CD4-positive, CD25-positive, alpha-beta regulatory T cell (primary cell): ENCODE measurements at regions not wholly inside any gene's neighbourhood (a gene's known extent, or its start where the extent isn't known, plus 50 kb on each side); places are given as distances from the start of the nearest gene placed in this dataset.

Experiments used
- ATAC-seq, 2 donors: fragments of 150-1000 bp; cut with Tn5 transposase; one replicate each; pipeline ENCODE4 v1.10.0; 2021; ENCODE audit warnings: low read depth in 2 of 2, moderate number of reproducible peaks in 2 of 2, moderate library complexity in 1 of 2
- DNase-seq, 3 donors: peaks; one replicate each; pipeline versions ENCODE4 v3.0.0 to v3.0.0-alpha.2; 2012 to 2022; ENCODE audit warnings: mixed read lengths in 1 of 3
- H3K27ac ChIP-seq: one replicate; pipeline ENCODE4 v1.7.0; 2013; ENCODE audit warnings: mild to moderate bottlenecking, low read length; ENCODE audit not compliant: insufficient read depth, poor library complexity, severe bottlenecking
- H3K27me3 ChIP-seq: one replicate; pipeline ENCODE4 v1.7.0; 2013; ENCODE audit warnings: low read length; ENCODE audit not compliant: control insufficient read depth, insufficient read depth
- H3K36me3 ChIP-seq: one replicate; pipeline ENCODE4 v1.7.0; 2013; ENCODE audit warnings: mild to moderate bottlenecking, low read length, moderate library complexity; ENCODE audit not compliant: control insufficient read depth, insufficient read depth
- H3K4me1 ChIP-seq: 2 replicates; pipeline ENCODE4 v1.7.0; 2013; ENCODE audit warnings: mild to moderate bottlenecking, low read length; ENCODE audit not compliant: insufficient read depth, control insufficient read depth, poor library complexity, severe bottlenecking
- H3K4me3 ChIP-seq: one replicate; pipeline ENCODE4 v1.7.0; 2013; ENCODE audit warnings: low read depth, mild to moderate bottlenecking, low read length, moderate library complexity
- H3K9me3 ChIP-seq, 2 experiments: 1 replicate in 1 of 2; 2 replicates in 1 of 2; pipeline ENCODE4 v1.7.0; 2013; ENCODE audit warnings: low read length in 2 of 2, mild to moderate bottlenecking in 1 of 2, moderate library complexity in 1 of 2; ENCODE audit not compliant: control insufficient read depth in 2 of 2
- H3K27ac Mint-ChIP-seq, 3 donors: one replicate each; pipeline ENCODE4 v1.8.0; 2020 to 2022; ENCODE audit warnings: mild to moderate bottlenecking in 3 of 3, mixed read lengths in 3 of 3, moderate library complexity in 2 of 3
- H3K27me3 Mint-ChIP-seq: one replicate; pipeline ENCODE4 v1.8.0; 2022; ENCODE audit warnings: mild to moderate bottlenecking, mixed read lengths
- H3K36me3 Mint-ChIP-seq: one replicate; pipeline ENCODE4 v1.8.0; 2020; ENCODE audit warnings: mixed read lengths
- H3K4me1 Mint-ChIP-seq, 4 donors: one replicate each; pipeline ENCODE4 v1.8.0; 2020 to 2022; ENCODE audit warnings: mixed read lengths in 4 of 4, mild to moderate bottlenecking in 1 of 4
- H3K4me3 Mint-ChIP-seq, 4 donors: one replicate each; pipeline ENCODE4 v1.8.0; 2020 to 2022; ENCODE audit warnings: mild to moderate bottlenecking in 4 of 4, mixed read lengths in 4 of 4, moderate library complexity in 3 of 4
- H3K9me3 Mint-ChIP-seq, 7 donors: one replicate each; pipeline ENCODE4 v1.8.0; 2020 to 2022; ENCODE audit warnings: mixed read lengths in 7 of 7, mild to moderate bottlenecking in 3 of 7, moderate library complexity in 2 of 7

DNA sequence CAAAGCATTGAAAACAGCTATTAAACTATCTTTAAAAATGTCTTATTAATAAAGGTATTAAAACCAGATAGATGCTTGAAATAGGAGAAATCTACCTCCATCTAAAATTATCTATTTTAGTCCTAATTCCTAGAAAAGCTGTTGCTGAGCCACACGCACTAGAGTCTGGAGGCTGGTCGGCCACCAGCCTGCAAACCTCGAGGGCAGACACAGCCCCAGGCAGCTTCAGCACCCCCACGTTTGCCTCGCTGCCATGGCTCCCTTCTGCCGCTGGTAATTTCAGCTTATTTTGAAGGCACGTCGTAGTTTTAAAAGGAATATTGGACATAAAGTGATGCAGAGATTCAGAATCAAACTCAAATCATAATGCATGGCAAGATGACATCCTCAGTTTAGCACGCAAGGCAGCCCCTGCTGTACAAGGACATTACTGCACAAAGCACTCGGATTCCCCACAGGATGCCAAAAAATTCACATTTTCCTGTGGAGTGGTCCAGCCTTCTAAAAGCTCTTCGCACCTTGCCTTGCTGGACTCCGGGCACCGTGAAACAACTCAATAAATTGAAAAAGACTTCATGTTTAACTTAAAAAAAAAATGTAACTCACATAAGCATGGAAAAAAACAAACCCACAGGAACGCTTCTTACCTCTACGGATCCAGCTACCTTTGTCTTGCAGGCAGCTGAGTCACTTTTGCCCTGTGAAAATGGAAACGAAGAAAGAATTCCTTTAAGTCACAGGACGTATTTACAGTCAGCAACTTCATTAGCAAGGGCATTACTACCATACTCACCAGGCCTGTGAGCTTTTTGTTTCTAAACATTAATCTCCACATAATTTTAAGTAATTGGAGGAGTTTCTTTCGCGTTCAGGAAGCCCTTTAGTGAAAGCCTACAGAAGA, 143.4 kb upstream of the RPS6KA2 start:
- H3K9me3 Mint-ChIP-seq = no peaks in the 10 kb centered on the region
- Histone ChIP-seq H3K4me1 (no peaks in the 10 kb centered on the region), H3K4me3 (no peak overlapping the region), H3K27ac (no peak overlapping the region), H3K27me3 (no peaks in the 10 kb centered on the region), H3K36me3 (no peaks in the 10 kb centered on the region), H3K9me3 (no peaks in the 10 kb centered on the region)
- no peaks in the 10 kb centered on the region for H3K4me1 Mint-ChIP-seq
- H3K27ac Mint-ChIP-seq = no peak overlapping the region
- DNase-seq (no peak), ATAC-seq (no peak)
- H3K36me3 Mint-ChIP-seq = no peaks in the 10 kb centered on the region
- H3K27me3 Mint-ChIP-seq = peaks cover 4% of the 10 kb centered on the region
- H3K4me3 Mint-ChIP-seq = no peak overlapping the region

- H3K27ac Mint-ChIP-seq = no peak overlapping the region
- ATAC-seq (no peak), DNase-seq (no peak)
- no peaks in the 10 kb centered on the region for H3K36me3 ChIP-seq
- H3K4me1 Mint-ChIP-seq = no peaks in the 10 kb centered on the region
- no peaks in the 10 kb centered on the region for H3K4me1 ChIP-seq
- no peak overlapping the region for H3K27ac ChIP-seq
- no peak overlapping the region for H3K4me3 Mint-ChIP-seq
- peaks cover 4% of the 10 kb centered on the region for H3K27me3 Mint-ChIP-seq
- no peaks in the 10 kb centered on the region for H3K27me3 ChIP-seq
- no peaks in the 10 kb centered on the region for H3K9me3 Mint-ChIP-seq
- no peak overlapping the region for H3K4me3 ChIP-seq
- H3K9me3 ChIP-seq = no peaks in the 10 kb centered on the region
- H3K36me3 Mint-ChIP-seq = no peaks in the 10 kb centered on the region
Measured at GRCh38 chr6:166769648-166770047, 142.6 kb upstream of the RPS6KA2 start.

- H3K4me1 Mint-ChIP-seq = no peaks in the 10 kb centered on the region
- H3K27me3 Mint-ChIP-seq = peaks cover 4% of the 10 kb centered on the region
- H3K27me3 ChIP-seq = no peaks in the 10 kb centered on the region
- no peaks in the 10 kb centered on the region for H3K36me3 Mint-ChIP-seq
- DNase-seq (no peak), ATAC-seq (no peak)
- H3K4me3 Mint-ChIP-seq = no peak overlapping the region
- no peak overlapping the region for H3K4me3 ChIP-seq
- H3K9me3 Mint-ChIP-seq = peaks cover 0 to 2% (median 0%) of the 10 kb centered on the region in 7 donors
- H3K36me3 ChIP-seq = no peaks in the 10 kb centered on the region
- no peaks in the 10 kb centered on the region for H3K9me3 ChIP-seq
- no peaks in the 10 kb centered on the region for H3K4me1 ChIP-seq
- no peak overlapping the region for H3K27ac ChIP-seq
- H3K27ac Mint-ChIP-seq = no peak overlapping the region
Measured at GRCh38 chr6:166768761-166769160, 141.7 kb upstream of the RPS6KA2 start.

DNA sequence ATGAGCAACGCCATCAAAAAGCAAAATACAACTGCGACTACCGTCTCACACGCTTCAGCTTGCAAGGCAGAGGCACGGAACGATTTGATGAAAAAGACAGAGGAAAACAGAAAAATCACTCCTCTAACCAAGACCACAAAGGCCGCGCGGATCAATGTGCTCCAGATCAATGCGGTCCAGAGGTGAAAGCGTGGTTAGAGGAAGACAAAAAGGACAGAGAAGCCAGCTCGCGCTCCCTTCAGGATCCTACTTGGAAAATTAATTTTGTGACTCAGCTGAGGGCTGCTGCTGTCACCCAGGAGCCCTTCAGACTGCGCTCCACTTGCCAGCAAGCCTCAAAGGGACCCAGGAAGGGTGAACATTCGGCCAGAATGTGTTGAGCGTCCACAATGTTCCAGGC, 140.2 kb upstream of the RPS6KA2 start:
- Mint-ChIP-seq H3K27me3 (peaks cover 4% of the 10 kb centered on the region), H3K36me3 (no peaks in the 10 kb centered on the region), H3K27ac (no peak overlapping the region), H3K4me3 (no peak overlapping the region), H3K4me1 (peaks cover 0 to 2% (median 0%) of the 10 kb centered on the region in 4 donors), H3K9me3 (peaks cover 0 to 2% (median 0%) of the 10 kb centered on the region in 7 donors)
- Histone ChIP-seq H3K4me1 (no peaks in the 10 kb centered on the region), H3K27ac (no peak overlapping the region), H3K27me3 (no peaks in the 10 kb centered on the region), H3K4me3 (no peak overlapping the region), H3K36me3 (no peaks in the 10 kb centered on the region), H3K9me3 (no peaks in the 10 kb centered on the region)
- ATAC-seq = no peak
- DNase-seq = no peak

GRCh38 chr6:166766769-166767168, 139.7 kb upstream of the RPS6KA2 start:
- ATAC-seq (no peak), DNase-seq (no peak)
- H3K36me3 Mint-ChIP-seq = no peaks in the 10 kb centered on the region
- Histone ChIP-seq H3K4me3 (no peak overlapping the region), H3K27ac (no peak overlapping the region), H3K27me3 (no peaks in the 10 kb centered on the region), H3K9me3 (no peaks in the 10 kb centered on the region), H3K4me1 (no peaks in the 10 kb centered on the region), H3K36me3 (no peaks in the 10 kb centered on the region)
- H3K9me3 Mint-ChIP-seq = peaks cover 0 to 2% (median 0%) of the 10 kb centered on the region in 7 donors
- no peak overlapping the region for H3K4me3 Mint-ChIP-seq
- peaks cover 4% of the 10 kb centered on the region for H3K27me3 Mint-ChIP-seq
- H3K4me1 Mint-ChIP-seq = peaks cover 0 to 2% (median 0%) of the 10 kb centered on the region in 4 donors
- no peak overlapping the region for H3K27ac Mint-ChIP-seq

DNA sequence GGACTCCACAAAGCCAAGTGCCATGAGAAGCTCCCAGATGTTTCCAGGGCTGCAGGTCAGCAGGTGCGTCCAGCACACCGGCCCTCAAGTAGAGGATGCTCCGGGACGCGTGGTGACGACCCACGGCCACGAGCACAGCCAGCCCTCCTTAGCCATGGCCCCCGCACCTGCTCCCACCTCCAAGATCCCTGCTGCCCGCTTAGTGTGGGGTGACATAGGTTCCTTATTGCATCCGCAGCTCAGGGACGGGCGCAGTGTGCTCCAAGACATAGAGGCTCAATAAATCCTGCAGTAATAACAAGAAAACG, 138.1 kb upstream of the RPS6KA2 start:
- Mint-ChIP-seq H3K27ac (peak overlapping the region in 1 of 3 donors; percentile 64), H3K4me1 (peaks cover 0 to 16% (median 5%) of the 10 kb centered on the region in 4 donors), H3K27me3 (peaks cover 19% of the 10 kb centered on the region), H3K36me3 (no peaks in the 10 kb centered on the region), H3K9me3 (peaks cover 0 to 2% (median 0%) of the 10 kb centered on the region in 7 donors), H3K4me3 (no peak overlapping the region)
- H3K27me3 ChIP-seq = no peaks in the 10 kb centered on the region
- ATAC-seq (no peak), DNase-seq (no peak)
- no peak overlapping the region for H3K4me3 ChIP-seq
- no peak overlapping the region for H3K27ac ChIP-seq
- H3K4me1 ChIP-seq = peaks cover 4% of the 10 kb centered on the region
- no peaks in the 10 kb centered on the region for H3K36me3 ChIP-seq
- H3K9me3 ChIP-seq = no peaks in the 10 kb centered on the region

- no peak for DNase-seq
- Mint-ChIP-seq H3K36me3 (no peaks in the 10 kb centered on the region), H3K4me1 (peaks cover 0 to 20% (median 10%) of the 10 kb centered on the region in 4 donors), H3K27me3 (peaks cover 22% of the 10 kb centered on the region), H3K27ac (no peak overlapping the region), H3K9me3 (peaks cover 0 to 2% (median 0%) of the 10 kb centered on the region in 7 donors), H3K4me3 (no peak overlapping the region)
- no peaks in the 10 kb centered on the region for H3K36me3 ChIP-seq
- no peak overlapping the region for H3K4me3 ChIP-seq
- H3K4me1 ChIP-seq = peaks cover 8% of the 10 kb centered on the region
- no peak overlapping the region for H3K27ac ChIP-seq
- H3K9me3 ChIP-seq = no peaks in the 10 kb centered on the region
- ATAC-seq = no peak
- H3K27me3 ChIP-seq = no peaks in the 10 kb centered on the region
Measured at GRCh38 chr6:166764473-166765233, 137.6 kb upstream of the RPS6KA2 start.
